ENCODE measurements at regions not wholly inside any gene's neighbourhood (a gene's known extent, or its start where the extent isn't known, plus 50 kb on each side); places are given as distances from the start of the nearest gene placed in this dataset.

- H3K27ac Mint-ChIP-seq (ENCODE audit: low read depth, unreplicated experiment): no peak overlapping the region
Measured at GRCh38 chr17:34723875-34724274, 144.5 kb downstream of the TMEM132E start.

GRCh38 chr17:34721326-34721725, 141.9 kb downstream of the TMEM132E start:
- Mint-ChIP-seq H3K27me3 (ENCODE audit: insufficient read depth, unreplicated experiment) (no peaks in the 10 kb centered on the region), H3K4me3 (ENCODE audit: unreplicated experiment) (no peak overlapping the region), H3K9me3 (ENCODE audit: unreplicated experiment) (peaks cover 24% of the 10 kb centered on the region), H3K27ac (ENCODE audit: low read depth, unreplicated experiment) (no peak overlapping the region), H3K36me3 (ENCODE audit: insufficient read depth, unreplicated experiment) (no peaks in the 10 kb centered on the region), H3K4me1 (ENCODE audit: insufficient read depth, unreplicated experiment) (no peaks in the 10 kb centered on the region)
- CTCF ChIA-PET: no interaction called here
- no TSS peak for BruUV-seq (replicated peaks)
- peak; percentile 14 for DNase-seq (ENCODE audit: unreplicated experiment)
- intact Hi-C loops (cut with micrococcal nuclease): no loop called here
- POLR2A ChIA-PET: no interaction called here
- TF ChIP-seq CTCF (IDR thresholded peaks at IDR 0.05; ENCODE audit: unreplicated experiment): no peak

More at GRCh38 chr17:34723875-34724274, 144.5 kb downstream of the TMEM132E start:
- Mint-ChIP-seq H3K27me3 (ENCODE audit: insufficient read depth, unreplicated experiment) (no peaks in the 10 kb centered on the region), H3K9me3 (ENCODE audit: unreplicated experiment) (peaks cover 26% of the 10 kb centered on the region), H3K4me3 (ENCODE audit: unreplicated experiment) (no peak overlapping the region), H3K36me3 (ENCODE audit: insufficient read depth, unreplicated experiment) (no peaks in the 10 kb centered on the region), H3K4me1 (ENCODE audit: insufficient read depth, unreplicated experiment) (no peaks in the 10 kb centered on the region)
- DNase-seq (ENCODE audit: unreplicated experiment): no peak
- intact Hi-C loops (cut with micrococcal nuclease): no loop called here
- no TSS peak for BruUV-seq (replicated peaks)
- TF ChIP-seq CTCF (IDR thresholded peaks at IDR 0.05; ENCODE audit: unreplicated experiment): no peak
- ChIA-PET CTCF (no interaction called here), POLR2A (interaction anchor here (0.5 to 0.6 kb wide), 2 partner anchors 36 to 1169 kb away, joined by 3 read pairs; no protein-coding TSS in a partner anchor)

- Mint-ChIP-seq H3K27me3 (ENCODE audit: insufficient read depth, unreplicated experiment) (no peaks in the 10 kb centered on the region), H3K4me3 (ENCODE audit: unreplicated experiment) (no peak overlapping the region), H3K9me3 (ENCODE audit: unreplicated experiment) (peaks cover 19% of the 10 kb centered on the region), H3K36me3 (ENCODE audit: insufficient read depth, unreplicated experiment) (no peaks in the 10 kb centered on the region), H3K27ac (ENCODE audit: low read depth, unreplicated experiment) (no peak overlapping the region), H3K4me1 (ENCODE audit: insufficient read depth, unreplicated experiment) (no peaks in the 10 kb centered on the region)
- peak; percentile 57 for DNase-seq (ENCODE audit: unreplicated experiment)
- no peak for TF ChIP-seq CTCF (IDR thresholded peaks at IDR 0.05; ENCODE audit: unreplicated experiment)
- no TSS peak for BruUV-seq (replicated peaks)
- ChIA-PET CTCF (no interaction called here), POLR2A (no interaction called here)
- intact Hi-C loops (cut with micrococcal nuclease): no loop called here
Measured at GRCh38 chr17:34720760-34721159, 141.4 kb downstream of the TMEM132E start.

GRCh38 chr17:34719569-34719968, 140.2 kb downstream of the TMEM132E start:
- no peak overlapping the region for H3K4me3 Mint-ChIP-seq (ENCODE audit: unreplicated experiment)
- no peaks in the 10 kb centered on the region for H3K4me1 Mint-ChIP-seq (ENCODE audit: insufficient read depth, unreplicated experiment)
- H3K9me3 Mint-ChIP-seq (ENCODE audit: unreplicated experiment): peaks cover 14% of the 10 kb centered on the region
- TF ChIP-seq CTCF (IDR thresholded peaks at IDR 0.05; ENCODE audit: unreplicated experiment): no peak
- H3K27me3 Mint-ChIP-seq (ENCODE audit: insufficient read depth, unreplicated experiment): no peaks in the 10 kb centered on the region
- CTCF ChIA-PET: no interaction called here
- intact Hi-C loops (cut with micrococcal nuclease): no loop called here
- DNase-seq (ENCODE audit: unreplicated experiment): no peak
- H3K27ac Mint-ChIP-seq (ENCODE audit: low read depth, unreplicated experiment): no peak overlapping the region
- POLR2A ChIA-PET: no interaction called here
- BruUV-seq (replicated peaks): no TSS peak
- no peaks in the 10 kb centered on the region for H3K36me3 Mint-ChIP-seq (ENCODE audit: insufficient read depth, unreplicated experiment)

All from MCF 10A (cell line).